ENCODE measurements at regions not wholly inside any gene's neighbourhood (a gene's known extent, or its start where the extent isn't known, plus 50 kb on each side); places are given as distances from the start of the nearest gene placed in this dataset.

DNA sequence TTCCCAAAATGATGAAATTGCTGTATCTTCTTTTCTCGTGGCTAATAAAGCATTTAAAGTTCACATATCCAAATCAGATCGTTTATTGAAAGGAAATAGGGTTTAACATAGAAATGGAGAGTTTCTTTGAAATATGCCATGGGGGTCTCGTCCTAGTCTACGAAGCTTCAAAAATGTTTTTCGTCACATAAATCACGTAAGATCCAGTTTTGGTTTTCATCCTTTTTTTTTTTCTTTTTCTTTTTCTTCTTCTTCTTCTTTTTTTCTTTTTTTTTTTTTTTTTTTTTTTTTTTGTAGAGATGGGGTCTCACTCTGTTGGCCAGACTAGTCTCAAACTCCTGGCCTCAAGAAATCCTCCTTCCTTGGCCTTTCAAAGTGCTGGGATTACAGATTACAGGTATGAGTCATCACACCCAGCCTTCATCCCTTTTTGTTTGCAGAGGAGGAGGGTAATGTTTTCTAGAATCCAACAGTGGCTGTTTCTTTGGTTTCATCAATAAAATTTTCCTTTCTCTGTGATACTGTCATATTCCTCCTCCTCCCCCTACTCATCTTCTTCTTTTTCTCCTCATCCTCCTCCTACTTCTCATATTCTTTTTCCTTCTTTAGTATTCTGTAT is 94.7 kb upstream of the LOC128125822 start:
- no peak overlapping the region for H3K27ac ChIP-seq
- TF ChIP-seq ZFX (IDR thresholded peaks at IDR 0.05) = no peak
- TF ChIP-seq, protein P1, sequence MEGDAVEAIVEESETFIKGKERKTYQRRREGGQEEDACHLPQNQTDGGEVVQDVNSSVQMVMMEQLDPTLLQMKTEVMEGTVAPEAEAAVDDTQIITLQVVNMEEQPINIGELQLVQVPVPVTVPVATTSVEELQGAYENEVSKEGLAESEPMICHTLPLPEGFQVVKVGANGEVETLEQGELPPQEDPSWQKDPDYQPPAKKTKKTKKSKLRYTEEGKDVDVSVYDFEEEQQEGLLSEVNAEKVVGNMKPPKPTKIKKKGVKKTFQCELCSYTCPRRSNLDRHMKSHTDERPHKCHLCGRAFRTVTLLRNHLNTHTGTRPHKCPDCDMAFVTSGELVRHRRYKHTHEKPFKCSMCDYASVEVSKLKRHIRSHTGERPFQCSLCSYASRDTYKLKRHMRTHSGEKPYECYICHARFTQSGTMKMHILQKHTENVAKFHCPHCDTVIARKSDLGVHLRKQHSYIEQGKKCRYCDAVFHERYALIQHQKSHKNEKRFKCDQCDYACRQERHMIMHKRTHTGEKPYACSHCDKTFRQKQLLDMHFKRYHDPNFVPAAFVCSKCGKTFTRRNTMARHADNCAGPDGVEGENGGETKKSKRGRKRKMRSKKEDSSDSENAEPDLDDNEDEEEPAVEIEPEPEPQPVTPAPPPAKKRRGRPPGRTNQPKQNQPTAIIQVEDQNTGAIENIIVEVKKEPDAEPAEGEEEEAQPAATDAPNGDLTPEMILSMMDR (conservative IDR thresholded peaks at IDR 0.05) = no peak

GRCh38 chr6:63478734-63479133 is 93.5 kb upstream of the LOC128125822 start:
- H3K27ac ChIP-seq = no peak overlapping the region
- TF ChIP-seq, protein P1 (conservative IDR thresholded peaks at IDR 0.05) = no peak
- TF ChIP-seq ZFX (IDR thresholded peaks at IDR 0.05) = no peak

GRCh38 chr6:63486196-63486595 is 86.1 kb upstream of the LOC128125822 start:
- no peak for TF ChIP-seq ZFX (IDR thresholded peaks at IDR 0.05)
- TF ChIP-seq, protein P1 (conservative IDR thresholded peaks at IDR 0.05) = no peak

GRCh38 chr6:63487103-63487813 is 85.0 kb upstream of the LOC128125822 start:
- H3K27ac ChIP-seq = peak overlapping the region; percentile 26; the same call in 1 of the 2 replicates

More at GRCh38 chr6:63486196-63486595, 86.1 kb upstream of the LOC128125822 start:
- no peak overlapping the region for H3K27ac ChIP-seq

DNA sequence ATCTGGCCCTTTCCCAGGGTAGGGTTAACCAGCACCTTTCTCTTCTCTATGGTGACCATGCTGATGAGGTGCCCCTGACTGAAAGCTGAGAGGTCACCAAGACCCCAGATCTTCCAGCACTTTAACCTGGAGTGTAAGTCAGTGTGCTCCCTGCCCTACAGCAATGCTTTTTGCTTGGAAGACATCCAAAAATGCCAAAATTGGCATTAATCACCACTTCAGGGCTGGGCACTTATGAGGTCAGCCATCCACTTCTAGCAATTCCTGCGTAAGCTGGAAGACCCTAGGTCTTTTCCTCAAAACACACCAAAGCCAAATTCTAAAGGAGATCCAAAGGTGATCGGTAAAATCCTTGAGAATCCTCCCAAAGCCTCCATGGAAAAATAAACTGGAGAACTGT is 81.2 kb upstream of the LOC128125822 start:
- TF ChIP-seq ZFX (IDR thresholded peaks at IDR 0.05) = no peak
- TF ChIP-seq, protein P1 (conservative IDR thresholded peaks at IDR 0.05) = no peak
- H3K27ac ChIP-seq = no peak overlapping the region

More at GRCh38 chr6:63487103-63487813, 85.0 kb upstream of the LOC128125822 start:
- TF ChIP-seq ZFX (IDR thresholded peaks at IDR 0.05) = no peak
- TF ChIP-seq, protein P1 (conservative IDR thresholded peaks at IDR 0.05) = no peak

DNA sequence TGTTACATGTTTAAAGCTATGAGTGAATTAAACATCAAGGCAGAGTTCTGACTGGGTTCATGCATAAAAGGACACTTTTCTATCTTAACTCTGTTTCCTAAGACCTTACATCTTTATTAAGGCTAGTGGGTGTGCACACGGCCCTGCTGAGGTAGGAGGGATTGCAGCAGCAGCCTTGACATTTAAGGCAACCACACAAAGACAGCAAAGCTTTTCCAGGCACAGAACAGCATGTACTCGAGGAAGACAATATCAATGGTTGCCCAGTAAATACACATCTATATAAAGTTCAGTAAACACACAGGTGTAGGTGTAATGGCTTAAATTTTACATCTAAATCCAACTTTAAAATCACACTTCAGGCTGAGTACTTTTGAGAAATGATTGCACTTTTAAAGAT is 79.8 kb upstream of the LOC128125822 start:
- TF ChIP-seq, protein P1 (conservative IDR thresholded peaks at IDR 0.05) = no peak
- no peak overlapping the region for H3K27ac ChIP-seq

GRCh38 chr6:63493557-63493956 is 78.7 kb upstream of the LOC128125822 start:
- no peak overlapping the region for H3K27ac ChIP-seq
- no peak for TF ChIP-seq ZFX (IDR thresholded peaks at IDR 0.05)
- TF ChIP-seq, protein P1 (conservative IDR thresholded peaks at IDR 0.05) = no peak
